HFF-Myc (cell line): ENCODE measurements at regions not wholly inside any gene's neighbourhood (a gene's known extent, or its start where the extent isn't known, plus 50 kb on each side); places are given as distances from the start of the nearest gene placed in this dataset.

ENCODE experiments used
- DNase-seq: peaks from one replicate; pipeline ENCODE4 v3.0.0-alpha.2; 2011; ENCODE audit warnings: low read depth; ENCODE audit errors: extremely low read depth
- H3K4me3 ChIP-seq: replicated peaks from 2 replicates; pipeline ENCODE4 v1.5.1; 2011; ENCODE audit warnings: low read depth, mild to moderate bottlenecking, control low read depth, low read length
- TF ChIP-seq, protein P1 (sequence below): IDR thresholded peaks from 2 replicates; pipeline ENCODE4 v1.5.1; 2012; ENCODE audit warnings: mild to moderate bottlenecking, low read depth, low read length, control low read depth; ENCODE audit errors: missing control alignments

DNA sequence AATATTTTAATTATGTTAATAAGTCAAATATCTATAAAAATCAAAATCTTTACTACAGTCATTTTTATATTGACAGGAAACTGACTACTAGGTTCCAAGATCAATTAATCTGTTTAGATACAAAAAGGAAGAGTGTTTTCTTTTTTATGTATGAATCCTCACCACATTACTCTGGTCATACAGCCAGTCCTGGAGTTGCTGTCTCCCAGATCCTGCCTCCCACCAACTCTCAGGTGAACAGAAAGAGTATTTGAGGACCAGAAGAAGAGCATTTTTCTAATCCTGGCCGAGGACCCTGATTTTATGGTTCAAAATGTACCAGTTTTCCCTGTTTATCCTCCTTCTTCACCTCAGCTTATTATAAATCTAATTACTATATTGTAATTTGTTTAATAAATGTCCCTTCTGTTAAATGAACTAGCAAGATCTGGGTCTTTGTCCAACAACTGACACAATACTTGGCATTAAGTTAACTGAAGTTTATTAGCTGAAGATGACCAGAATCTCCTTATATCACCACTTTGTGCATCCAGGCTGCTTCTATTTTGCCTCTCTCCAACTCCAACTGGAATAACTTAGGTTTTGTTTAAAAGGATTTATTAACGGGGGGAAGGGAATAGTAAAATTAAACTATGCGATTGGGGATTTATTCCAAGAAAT is 224.4 kb upstream of the PCDH7 start:
- TF ChIP-seq, protein P1, sequence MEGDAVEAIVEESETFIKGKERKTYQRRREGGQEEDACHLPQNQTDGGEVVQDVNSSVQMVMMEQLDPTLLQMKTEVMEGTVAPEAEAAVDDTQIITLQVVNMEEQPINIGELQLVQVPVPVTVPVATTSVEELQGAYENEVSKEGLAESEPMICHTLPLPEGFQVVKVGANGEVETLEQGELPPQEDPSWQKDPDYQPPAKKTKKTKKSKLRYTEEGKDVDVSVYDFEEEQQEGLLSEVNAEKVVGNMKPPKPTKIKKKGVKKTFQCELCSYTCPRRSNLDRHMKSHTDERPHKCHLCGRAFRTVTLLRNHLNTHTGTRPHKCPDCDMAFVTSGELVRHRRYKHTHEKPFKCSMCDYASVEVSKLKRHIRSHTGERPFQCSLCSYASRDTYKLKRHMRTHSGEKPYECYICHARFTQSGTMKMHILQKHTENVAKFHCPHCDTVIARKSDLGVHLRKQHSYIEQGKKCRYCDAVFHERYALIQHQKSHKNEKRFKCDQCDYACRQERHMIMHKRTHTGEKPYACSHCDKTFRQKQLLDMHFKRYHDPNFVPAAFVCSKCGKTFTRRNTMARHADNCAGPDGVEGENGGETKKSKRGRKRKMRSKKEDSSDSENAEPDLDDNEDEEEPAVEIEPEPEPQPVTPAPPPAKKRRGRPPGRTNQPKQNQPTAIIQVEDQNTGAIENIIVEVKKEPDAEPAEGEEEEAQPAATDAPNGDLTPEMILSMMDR: no peak
- DNase-seq: no peak
- no peak overlapping the region for H3K4me3 ChIP-seq

DNA sequence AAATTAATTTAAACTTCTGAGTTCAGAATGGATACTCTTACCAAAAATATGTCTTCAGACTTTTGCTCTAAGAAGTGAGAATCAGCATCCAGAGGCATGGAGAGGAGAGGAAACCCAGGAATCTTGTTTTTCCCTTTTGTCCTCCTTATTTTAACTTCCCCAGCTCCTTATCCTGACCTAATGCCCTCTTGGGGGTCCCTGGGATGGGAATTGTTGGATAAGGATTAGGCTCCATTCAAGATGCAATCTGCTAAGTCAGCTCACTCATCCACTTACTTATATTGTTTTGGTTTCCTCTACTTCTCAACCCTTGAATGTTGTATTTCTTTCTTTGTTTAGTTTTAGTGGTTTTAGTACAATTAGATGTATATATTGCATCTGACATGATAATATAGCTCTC is 208.4 kb upstream of the PCDH7 start:
- TF ChIP-seq, protein P1: no peak
- DNase-seq: no peak
- no peak overlapping the region for H3K4me3 ChIP-seq

DNA sequence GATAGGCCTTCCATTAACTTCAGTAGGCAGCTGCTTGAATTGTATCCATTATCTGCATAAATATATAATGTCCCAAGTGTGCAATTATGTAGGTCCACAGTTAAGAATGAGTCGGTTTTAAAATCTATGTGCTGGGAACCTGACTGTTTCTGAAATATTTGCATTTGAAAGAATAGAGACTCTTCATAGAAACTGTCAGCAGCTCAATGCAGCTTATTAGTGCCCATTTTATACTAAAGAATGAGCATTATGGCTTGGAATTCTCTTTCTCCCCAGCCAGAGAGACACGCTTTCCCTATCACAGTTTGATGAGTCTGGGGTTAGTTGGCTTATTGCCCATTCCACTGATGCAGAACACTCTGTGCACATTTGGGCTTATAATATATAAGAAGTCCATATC is 202.0 kb upstream of the PCDH7 start:
- TF ChIP-seq, protein P1: no peak
- no peak overlapping the region for H3K4me3 ChIP-seq
- DNase-seq: no peak

DNA sequence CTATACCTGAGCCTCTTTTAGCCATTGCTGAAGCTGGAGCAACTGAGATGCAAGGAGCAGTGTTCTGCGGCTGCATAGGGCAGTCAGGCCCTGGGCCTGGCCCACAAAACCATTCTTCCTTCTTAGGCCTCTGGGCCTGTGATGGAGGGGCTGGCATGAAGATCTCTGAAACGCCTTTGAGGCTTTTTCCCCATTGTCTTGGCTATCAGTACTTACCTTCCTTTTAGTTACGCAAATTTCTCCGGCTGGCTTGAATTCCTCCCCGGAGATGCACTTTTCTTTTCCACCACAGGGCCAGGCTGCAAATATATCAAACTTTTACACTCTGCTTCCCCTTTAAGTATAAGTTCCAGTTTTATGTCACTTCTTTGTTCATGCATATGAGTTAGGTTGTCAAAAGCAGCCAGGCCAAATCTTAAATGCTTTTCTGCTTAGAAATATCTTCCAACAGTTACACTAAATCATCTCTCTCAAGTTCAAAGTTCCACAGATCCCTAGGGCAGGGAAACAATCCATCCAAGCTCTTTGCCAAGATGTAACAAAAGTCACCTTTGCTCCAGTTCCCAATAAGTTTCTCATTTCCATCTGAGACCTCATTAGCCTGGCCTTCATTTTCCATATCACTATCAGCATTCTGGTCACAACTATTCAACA is 194.4 kb upstream of the PCDH7 start:
- TF ChIP-seq, protein P1: no peak
- no peak overlapping the region for H3K4me3 ChIP-seq
- no peak for DNase-seq

DNA sequence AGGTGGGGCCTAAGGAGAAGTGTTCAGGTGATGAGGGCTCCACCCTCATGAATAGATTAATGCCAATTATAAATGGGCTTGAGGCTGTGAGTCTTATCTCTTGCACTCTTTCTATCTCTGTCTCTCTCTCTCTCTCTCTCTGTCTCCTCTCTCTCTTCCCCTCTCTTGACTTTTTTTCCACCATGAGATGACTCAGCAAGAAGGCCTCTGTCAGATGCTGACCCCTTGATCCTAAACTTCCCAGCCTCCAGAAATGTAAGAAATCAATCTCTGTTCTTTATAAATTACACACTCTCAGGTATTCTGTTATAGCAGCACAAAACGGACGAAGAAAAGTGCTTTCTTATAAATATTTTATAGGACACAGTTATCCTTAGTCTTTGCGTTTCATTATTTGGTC is 184.9 kb upstream of the PCDH7 start:
- no peak overlapping the region for H3K4me3 ChIP-seq
- TF ChIP-seq, protein P1: no peak
- DNase-seq: no peak

DNA sequence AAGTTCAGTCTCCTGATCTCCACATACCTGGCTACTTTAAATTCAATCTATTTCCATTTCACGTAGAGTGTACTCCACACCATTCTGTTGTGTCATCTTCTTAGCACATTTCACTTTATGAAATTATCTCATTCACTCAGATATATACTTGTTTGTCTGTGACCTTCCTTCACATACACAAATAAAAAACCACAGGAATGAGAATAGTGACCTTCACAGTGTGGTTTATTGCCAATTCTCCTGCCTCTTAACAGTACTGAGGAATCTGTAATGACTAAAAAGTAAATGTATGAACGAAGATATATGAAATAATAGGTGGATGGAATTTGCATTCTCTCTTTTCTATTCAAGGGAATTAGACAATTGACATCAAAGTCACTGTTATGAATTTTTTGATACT is 183.9 kb upstream of the PCDH7 start:
- H3K4me3 ChIP-seq: no peak overlapping the region
- DNase-seq: no peak
- TF ChIP-seq, protein P1: no peak
